Cardiac muscle cell (in vitro differentiated cells and primary cell): ENCODE measurements at regions not wholly inside any gene's neighbourhood (a gene's known extent, or its start where the extent isn't known, plus 50 kb on each side); places are given as distances from the start of the nearest gene placed in this dataset.

Experiments
- DNase-seq, 2 donors: peaks; one replicate each; pipeline versions ENCODE4 v3.0.0 to v3.0.0-alpha.2; 2010 to 2017; ENCODE audit warnings: low read depth in 1 of 2, low spot score in 1 of 2
- H3K27ac ChIP-seq: fragments of 200-600 bp; sonication (generic); 2 replicates; pipeline ENCODE4 v1.5.1; 2016
- H3K27me3 ChIP-seq: fragments of 200-600 bp; sonication (generic); 2 replicates; pipeline ENCODE4 v1.6.0; 2016; ENCODE audit warnings: control low read depth
- H3K36me3 ChIP-seq: fragments of 200-600 bp; sonication (generic); 2 replicates; pipeline ENCODE4 v1.5.1; 2016; ENCODE audit warnings: control low read depth
- H3K4me1 ChIP-seq: fragments of 200-600 bp; sonication (generic); 2 replicates; pipeline ENCODE4 v1.8.1; 2017; ENCODE audit warnings: low read depth, mild to moderate bottlenecking, mixed run types
- H3K4me3 ChIP-seq: fragments of 200-600 bp; sonication (generic); 2 replicates; pipeline ENCODE4 v1.5.1; 2016; ENCODE audit warnings: mild to moderate bottlenecking
- H3K9me3 ChIP-seq: fragments of 200-600 bp; sonication (generic); 2 replicates; pipeline ENCODE4 v1.5.1; 2017; ENCODE audit warnings: low read depth, mild to moderate bottlenecking, control low read depth
- TF ChIP-seq, protein P1 (sequence below): IDR thresholded peaks from 2 replicates; pipeline ENCODE4 v1.5.1; 2012; ENCODE audit warnings: low read depth, mild to moderate bottlenecking, low read length

GRCh38 chr1:57752843-57753242 is 329.0 kb upstream of the DAB1 start:
- Histone ChIP-seq H3K27ac (no peak overlapping the region), H3K36me3 (no peaks in the 10 kb centered on the region), H3K4me1 (peaks cover 13% of the 10 kb centered on the region), H3K27me3 (no peaks in the 10 kb centered on the region), H3K9me3 (no peaks in the 10 kb centered on the region), H3K4me3 (no peak overlapping the region)
- TF ChIP-seq, protein P1, sequence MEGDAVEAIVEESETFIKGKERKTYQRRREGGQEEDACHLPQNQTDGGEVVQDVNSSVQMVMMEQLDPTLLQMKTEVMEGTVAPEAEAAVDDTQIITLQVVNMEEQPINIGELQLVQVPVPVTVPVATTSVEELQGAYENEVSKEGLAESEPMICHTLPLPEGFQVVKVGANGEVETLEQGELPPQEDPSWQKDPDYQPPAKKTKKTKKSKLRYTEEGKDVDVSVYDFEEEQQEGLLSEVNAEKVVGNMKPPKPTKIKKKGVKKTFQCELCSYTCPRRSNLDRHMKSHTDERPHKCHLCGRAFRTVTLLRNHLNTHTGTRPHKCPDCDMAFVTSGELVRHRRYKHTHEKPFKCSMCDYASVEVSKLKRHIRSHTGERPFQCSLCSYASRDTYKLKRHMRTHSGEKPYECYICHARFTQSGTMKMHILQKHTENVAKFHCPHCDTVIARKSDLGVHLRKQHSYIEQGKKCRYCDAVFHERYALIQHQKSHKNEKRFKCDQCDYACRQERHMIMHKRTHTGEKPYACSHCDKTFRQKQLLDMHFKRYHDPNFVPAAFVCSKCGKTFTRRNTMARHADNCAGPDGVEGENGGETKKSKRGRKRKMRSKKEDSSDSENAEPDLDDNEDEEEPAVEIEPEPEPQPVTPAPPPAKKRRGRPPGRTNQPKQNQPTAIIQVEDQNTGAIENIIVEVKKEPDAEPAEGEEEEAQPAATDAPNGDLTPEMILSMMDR = no peak
- no peak for DNase-seq

GRCh38 chr1:57748719-57749118 is 324.9 kb upstream of the DAB1 start:
- no peak overlapping the region for H3K27ac ChIP-seq
- no peaks in the 10 kb centered on the region for H3K27me3 ChIP-seq
- no peaks in the 10 kb centered on the region for H3K9me3 ChIP-seq
- H3K36me3 ChIP-seq = no peaks in the 10 kb centered on the region
- TF ChIP-seq, protein P1 = no peak
- H3K4me3 ChIP-seq = no peak overlapping the region
- H3K4me1 ChIP-seq = no peaks in the 10 kb centered on the region
- no peak for DNase-seq

- Histone ChIP-seq H3K27ac (no peak overlapping the region), H3K9me3 (no peaks in the 10 kb centered on the region), H3K4me1 (no peaks in the 10 kb centered on the region), H3K36me3 (no peaks in the 10 kb centered on the region), H3K4me3 (no peak overlapping the region), H3K27me3 (no peaks in the 10 kb centered on the region)
- no peak for DNase-seq
- TF ChIP-seq, protein P1 = no peak
Observed at GRCh38 chr1:57747818-57748217, 324.0 kb upstream of the DAB1 start.

GRCh38 chr1:57741521-57741920 is 317.7 kb upstream of the DAB1 start:
- Histone ChIP-seq H3K9me3 (no peaks in the 10 kb centered on the region), H3K4me3 (no peak overlapping the region), H3K36me3 (no peaks in the 10 kb centered on the region), H3K4me1 (no peaks in the 10 kb centered on the region), H3K27ac (no peak overlapping the region), H3K27me3 (no peaks in the 10 kb centered on the region)
- no peak for DNase-seq
- TF ChIP-seq, protein P1 = no peak

DNA sequence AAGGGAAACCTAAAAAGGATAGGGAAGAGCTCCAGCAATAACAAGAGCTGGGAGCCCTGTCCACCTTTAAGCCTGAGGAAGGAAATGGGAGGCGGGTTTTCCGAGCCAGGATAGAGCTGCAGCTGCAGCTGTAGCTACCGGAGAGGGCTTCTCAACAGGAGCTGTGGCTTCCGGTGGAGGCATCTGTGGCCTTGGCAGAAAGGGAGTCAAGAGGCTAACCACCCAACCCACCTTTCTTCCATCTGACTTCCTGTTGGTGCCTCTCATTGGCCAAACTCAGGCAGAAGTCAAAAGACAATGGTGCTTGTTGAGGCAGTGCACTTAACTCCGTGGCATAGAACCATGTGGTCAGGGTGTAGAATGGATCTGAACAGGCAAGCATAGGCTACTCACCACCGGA is 313.1 kb upstream of the DAB1 start:
- TF ChIP-seq, protein P1 = no peak
- no peaks in the 10 kb centered on the region for H3K4me1 ChIP-seq
- no peak overlapping the region for H3K27ac ChIP-seq
- H3K36me3 ChIP-seq = no peaks in the 10 kb centered on the region
- H3K27me3 ChIP-seq = no peaks in the 10 kb centered on the region
- H3K4me3 ChIP-seq = no peak overlapping the region
- H3K9me3 ChIP-seq = no peaks in the 10 kb centered on the region
- no peak for DNase-seq

DNA sequence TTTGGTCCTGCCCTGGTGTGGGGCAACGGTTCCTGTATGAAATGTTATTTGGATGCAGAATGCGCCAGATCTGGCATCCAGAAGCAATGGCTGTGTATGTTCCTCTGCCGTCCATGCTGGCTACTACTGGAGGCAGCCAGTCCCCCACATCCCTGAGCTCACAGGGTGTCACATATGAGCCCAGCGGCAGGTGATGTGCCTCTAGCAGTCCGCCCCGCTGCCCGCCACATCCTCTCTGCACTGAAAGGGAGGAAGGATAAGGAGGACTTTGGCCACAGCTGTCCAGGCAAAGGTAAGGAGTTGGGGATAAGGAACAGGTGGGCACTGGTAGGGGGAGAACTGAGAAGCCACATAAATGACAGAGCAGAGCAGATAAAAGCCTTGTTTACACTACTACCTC is 305.3 kb upstream of the DAB1 start:
- Histone ChIP-seq H3K9me3 (no peaks in the 10 kb centered on the region), H3K27me3 (no peaks in the 10 kb centered on the region), H3K4me1 (peaks cover 27% of the 10 kb centered on the region), H3K36me3 (no peaks in the 10 kb centered on the region), H3K27ac (no peak overlapping the region), H3K4me3 (no peak overlapping the region)
- DNase-seq = no peak
- TF ChIP-seq, protein P1 = no peak
